Kidney epithelial cell (primary cell): ENCODE measurements at regions not wholly inside any gene's neighbourhood (a gene's known extent, or its start where the extent isn't known, plus 50 kb on each side); places are given as distances from the start of the nearest gene placed in this dataset.

Experiments
- DNase-seq: peaks from one replicate; pipeline ENCODE4 v3.0.0-alpha.2; 2010; ENCODE audit warnings: low read depth
- H3K27me3 ChIP-seq: 2 replicates; pipeline ENCODE4 v1.6.0; 2011; ENCODE audit warnings: low read length; ENCODE audit not compliant: control insufficient read depth, insufficient read depth
- H3K36me3 ChIP-seq: 2 replicates; pipeline ENCODE4 v1.5.1; 2011; ENCODE audit warnings: low read length; ENCODE audit not compliant: control insufficient read depth, insufficient read depth
- H3K4me3 ChIP-seq: 2 replicates; pipeline ENCODE4 v1.5.1; 2011; ENCODE audit warnings: low read depth, mild to moderate bottlenecking, control low read depth, low read length
- TF ChIP-seq, protein P1 (sequence below): IDR thresholded peaks from 2 replicates; pipeline ENCODE4 v1.5.1; 2011; ENCODE audit warnings: mild to moderate bottlenecking, moderate library complexity, low read length, control low read depth, inconsistent platforms; ENCODE audit not compliant: insufficient read depth, poor library complexity, severe bottlenecking

DNA sequence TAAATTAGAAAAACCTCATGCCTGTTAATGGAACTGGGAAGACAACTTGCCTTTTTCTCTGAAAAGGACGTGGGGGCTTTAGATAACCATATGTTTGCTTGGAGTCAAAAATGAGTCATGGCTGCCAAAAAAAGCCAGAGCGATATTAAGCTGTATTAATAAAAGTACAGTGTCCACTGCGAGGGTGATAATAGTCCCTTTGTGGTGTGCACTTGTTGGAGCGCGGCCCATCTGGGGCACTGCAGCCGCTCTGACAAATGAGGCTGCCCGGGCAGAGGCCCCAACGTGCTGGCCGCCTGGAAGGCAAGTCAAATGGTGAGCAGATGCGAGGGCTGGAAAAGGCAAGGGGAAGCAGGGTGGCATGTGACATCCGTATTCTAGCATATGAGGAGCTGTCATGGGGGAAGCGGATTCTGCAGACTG is 103.3 kb upstream of the NCK2 start:
- DNase-seq, result no peak
- Histone ChIP-seq H3K27me3 (no peaks in the 10 kb centered on the region), H3K36me3 (no peaks in the 10 kb centered on the region), H3K4me3 (no peak overlapping the region)
- TF ChIP-seq, protein P1, sequence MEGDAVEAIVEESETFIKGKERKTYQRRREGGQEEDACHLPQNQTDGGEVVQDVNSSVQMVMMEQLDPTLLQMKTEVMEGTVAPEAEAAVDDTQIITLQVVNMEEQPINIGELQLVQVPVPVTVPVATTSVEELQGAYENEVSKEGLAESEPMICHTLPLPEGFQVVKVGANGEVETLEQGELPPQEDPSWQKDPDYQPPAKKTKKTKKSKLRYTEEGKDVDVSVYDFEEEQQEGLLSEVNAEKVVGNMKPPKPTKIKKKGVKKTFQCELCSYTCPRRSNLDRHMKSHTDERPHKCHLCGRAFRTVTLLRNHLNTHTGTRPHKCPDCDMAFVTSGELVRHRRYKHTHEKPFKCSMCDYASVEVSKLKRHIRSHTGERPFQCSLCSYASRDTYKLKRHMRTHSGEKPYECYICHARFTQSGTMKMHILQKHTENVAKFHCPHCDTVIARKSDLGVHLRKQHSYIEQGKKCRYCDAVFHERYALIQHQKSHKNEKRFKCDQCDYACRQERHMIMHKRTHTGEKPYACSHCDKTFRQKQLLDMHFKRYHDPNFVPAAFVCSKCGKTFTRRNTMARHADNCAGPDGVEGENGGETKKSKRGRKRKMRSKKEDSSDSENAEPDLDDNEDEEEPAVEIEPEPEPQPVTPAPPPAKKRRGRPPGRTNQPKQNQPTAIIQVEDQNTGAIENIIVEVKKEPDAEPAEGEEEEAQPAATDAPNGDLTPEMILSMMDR, result no peak

DNA sequence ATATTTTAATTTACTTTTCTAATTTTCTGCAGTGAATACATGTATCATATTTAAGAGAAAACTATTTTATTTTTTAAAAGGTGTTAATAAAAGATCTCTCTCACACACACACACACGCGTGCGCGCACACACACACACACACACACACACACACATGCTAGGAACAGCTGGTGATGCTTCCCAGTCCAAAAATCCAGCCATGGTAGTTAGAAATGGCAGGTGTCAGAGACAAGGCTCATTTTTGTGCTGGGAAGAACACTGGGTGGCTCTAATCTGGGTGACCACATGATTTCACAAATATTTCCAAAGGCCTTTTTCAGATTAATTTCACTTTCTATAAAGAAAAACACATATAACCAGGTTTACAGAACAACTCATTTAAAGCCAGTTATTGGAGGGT is 104.5 kb upstream of the NCK2 start:
- TF ChIP-seq, protein P1, result no peak

GRCh38 chr2:105636109-105636740 is 108.5 kb upstream of the NCK2 start:
- DNase-seq, result no peak
- TF ChIP-seq, protein P1, result no peak
- Histone ChIP-seq H3K27me3 (no peaks in the 10 kb centered on the region), H3K4me3 (no peak overlapping the region), H3K36me3 (no peaks in the 10 kb centered on the region)

More for the DNA sequence above, 104.5 kb upstream of the NCK2 start:
- no peak for DNase-seq
- Histone ChIP-seq H3K27me3 (no peaks in the 10 kb centered on the region), H3K36me3 (no peaks in the 10 kb centered on the region), H3K4me3 (no peak overlapping the region)

DNA sequence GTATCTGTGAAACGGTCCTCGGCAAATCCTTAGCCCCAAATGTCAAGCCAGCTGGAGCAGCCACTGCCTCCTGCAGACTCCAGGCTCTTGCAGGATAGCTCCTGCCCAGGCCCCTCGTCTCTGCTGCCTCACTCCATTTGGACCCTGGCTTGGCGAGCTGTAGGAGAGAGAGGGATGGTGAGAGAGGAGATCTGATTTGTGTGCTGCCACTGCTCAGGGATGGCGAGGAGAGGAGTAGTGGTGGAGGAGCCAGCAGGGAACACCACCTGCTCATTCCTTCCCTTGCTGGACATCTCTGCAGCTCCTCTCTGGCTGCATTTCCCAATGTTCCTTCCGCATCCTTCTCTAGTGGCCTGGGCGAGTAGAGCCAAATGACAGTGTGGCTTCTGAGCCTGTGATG is 109.1 kb upstream of the NCK2 start:
- TF ChIP-seq, protein P1, result no peak
- Histone ChIP-seq H3K4me3 (no peak overlapping the region), H3K36me3 (no peaks in the 10 kb centered on the region), H3K27me3 (peaks cover 4% of the 10 kb centered on the region)
- no peak for DNase-seq

DNA sequence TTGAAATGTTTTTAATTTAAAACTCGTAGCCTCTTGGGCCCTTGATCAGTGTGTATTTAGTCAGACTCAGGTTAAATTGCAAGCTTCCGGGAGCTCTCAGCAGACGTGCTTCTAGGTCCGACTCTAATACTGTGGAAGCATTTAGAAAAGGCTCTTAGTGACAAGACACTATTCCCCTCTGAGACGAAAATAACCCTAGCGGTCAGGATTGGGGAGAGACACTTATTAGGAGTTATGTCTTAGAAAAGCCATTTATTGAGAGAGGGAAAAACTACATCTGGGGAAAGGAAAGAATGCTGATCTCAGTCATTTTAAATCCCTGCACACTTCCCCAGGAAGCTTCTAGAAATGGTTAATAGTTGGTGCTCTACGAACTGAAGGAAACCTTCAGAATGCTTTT is 110.5 kb upstream of the NCK2 start:
- H3K27me3 ChIP-seq, result peaks cover 5% of the 10 kb centered on the region
- TF ChIP-seq, protein P1, result no peak

DNA sequence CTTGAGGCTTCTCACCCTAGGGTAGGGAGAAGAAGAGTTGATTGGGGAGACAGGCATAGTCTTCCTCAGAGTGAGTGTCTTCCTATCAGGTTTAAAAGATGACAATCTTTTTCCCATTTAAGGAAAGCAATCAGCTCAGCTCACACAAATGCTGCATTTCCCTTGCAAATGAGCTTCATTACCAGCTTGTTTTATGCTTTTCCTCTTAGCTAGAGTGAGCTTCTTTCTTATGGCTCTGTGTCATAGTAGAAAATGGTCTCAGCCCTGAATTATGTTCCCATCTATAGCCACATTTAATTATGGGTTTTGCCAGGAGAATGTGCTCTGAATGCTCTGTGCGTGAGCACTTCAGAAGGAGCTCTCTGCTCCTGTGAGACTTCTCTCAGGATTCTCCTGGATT is 112.8 kb upstream of the NCK2 start:
- no peaks in the 10 kb centered on the region for H3K36me3 ChIP-seq
- TF ChIP-seq, protein P1, result no peak
- DNase-seq, result no peak
- H3K4me3 ChIP-seq, result no peak overlapping the region
- peaks cover 5% of the 10 kb centered on the region for H3K27me3 ChIP-seq

More for the DNA sequence above, 110.5 kb upstream of the NCK2 start:
- no peak overlapping the region for H3K4me3 ChIP-seq
- no peaks in the 10 kb centered on the region for H3K36me3 ChIP-seq
- no peak for DNase-seq
